OCI-LY7 (cell line): ENCODE measurements at regions not wholly inside any gene's neighbourhood (a gene's known extent, or its start where the extent isn't known, plus 50 kb on each side); places are given as distances from the start of the nearest gene placed in this dataset.
"Not testable (repeated sequence)": the region's sequence is repeated elsewhere in the genome, so short reads cannot be mapped to it uniquely, and the experiment has no call there.

ENCODE experiments used
- BruUV-seq: library from RNA; stranded (reverse); fragments of 400-500 nt; replicated peaks from 2 replicates; lab custom pipeline; 2021; lab: Mats Ljungman, UMichigan
- CTCF ChIA-PET: fragments of 300-600 bp; sonication (Branson Sonifier 250); formaldehyde crosslinking; loops from one replicate; lab custom pipeline; 2022; ENCODE audit warnings: antibody characterized with exemption; ENCODE audit not compliant: unreplicated experiment; lab: Charles Lee
- POLR2A ChIA-PET: fragments of 300-600 bp; sonication (Branson Sonifier 250); formaldehyde crosslinking; loops from one replicate; lab custom pipeline; 2022; ENCODE audit warnings: antibody characterized with exemption; lab: Charles Lee
- DNase-seq: peaks from one replicate; pipeline ENCODE4 v3.0.0-alpha.2; 2015; ENCODE audit warnings: low spot score
- H2AFZ ChIP-seq: fragments of 200-600 bp; sonication (generic), shearing (Covaris generic); 2 replicates; pipeline ENCODE4 v1.6.1; 2014; ENCODE audit warnings: mild to moderate bottlenecking, antibody characterized with exemption, low read length, moderate library complexity
- H3K27ac ChIP-seq: fragments of 200-600 bp; sonication (generic); 2 replicates; pipeline ENCODE4 v1.5.1; 2014; ENCODE audit warnings: mixed run types, low read depth, mild to moderate bottlenecking, moderate library complexity, low read length, inconsistent platforms; ENCODE audit not compliant: poor library complexity, severe bottlenecking
- H3K36me3 ChIP-seq: fragments of 200-600 bp; sonication (generic); 2 replicates; pipeline ENCODE4 v1.6.1; 2014; ENCODE audit warnings: mild to moderate bottlenecking, antibody characterized with exemption, low read length, moderate library complexity, mixed read lengths; ENCODE audit not compliant: insufficient read depth
- H3K4me1 ChIP-seq: fragments of 200-600 bp; sonication (generic); 2 replicates; pipeline ENCODE4 v1.5.1; 2014; ENCODE audit warnings: mild to moderate bottlenecking, low read length; ENCODE audit not compliant: insufficient read depth, poor library complexity, severe bottlenecking
- H3K4me2 ChIP-seq: fragments of 200-600 bp; sonication (generic); 2 replicates; pipeline ENCODE4 v1.6.1; 2014; ENCODE audit warnings: mild to moderate bottlenecking, low read length
- H3K4me3 ChIP-seq: fragments of 200-600 bp; sonication (generic); 2 replicates; pipeline ENCODE4 v1.5.1; 2014; ENCODE audit warnings: mild to moderate bottlenecking, low read depth, low read length; ENCODE audit not compliant: poor library complexity, severe bottlenecking
- H3K79me2 ChIP-seq: fragments of 200-600 bp; sonication (generic); 2 replicates; pipeline ENCODE4 v1.6.1; 2016; ENCODE audit warnings: low read depth, mild to moderate bottlenecking, low read length, moderate library complexity, mixed read lengths; ENCODE audit not compliant: insufficient read depth
- H3K9me2 ChIP-seq: fragments of 200-600 bp; sonication (generic); 2 replicates; pipeline ENCODE4 v1.6.1; 2016; ENCODE audit warnings: mild to moderate bottlenecking, low read length, mixed read lengths; ENCODE audit not compliant: insufficient read depth
- H3K9me3 ChIP-seq: fragments of 200-600 bp; sonication (generic); 2 replicates; pipeline ENCODE4 v1.6.1; 2014; ENCODE audit warnings: mild to moderate bottlenecking, mixed run types, low read length, mixed read lengths
- H4K20me1 ChIP-seq: fragments of 200-600 bp; sonication (generic); 2 replicates; pipeline ENCODE4 v1.6.1; 2014; ENCODE audit warnings: mild to moderate bottlenecking, antibody characterized with exemption, low read length, moderate library complexity, mixed read lengths; ENCODE audit not compliant: insufficient read depth
- CTCF ChIP-seq: fragments of 200-600 bp; sonication (generic); conservative IDR thresholded peaks from 2 replicates; pipeline ENCODE4 v1.5.1; 2014; ENCODE audit warnings: mild to moderate bottlenecking, antibody characterized with exemption, low read length, moderate library complexity, mixed read lengths
- EZH2phosphoT487 ChIP-seq: fragments of 200-600 bp; sonication (generic); IDR thresholded peaks from 2 replicates; pipeline ENCODE4 v1.6.1; 2018; ENCODE audit warnings: low read depth, borderline replicate concordance, mild to moderate bottlenecking, mixed run types, antibody characterized with exemption, low read length, moderate library complexity, mixed read lengths
- intact Hi-C: fragments of 100-400 bp; cut with micrococcal nuclease; formaldehyde crosslinking; loops from one replicate; pipeline ENCODE4 v1.10.0; 2022; ENCODE audit not compliant: unreplicated experiment

- no peaks in the 10 kb centered on the region for H3K4me1 ChIP-seq
- no peaks in the 10 kb centered on the region for H3K9me2 ChIP-seq
- intact Hi-C loops: no loop called here
- H4K20me1 ChIP-seq: no peaks in the 10 kb centered on the region
- no peak for DNase-seq
- H3K4me2 ChIP-seq: no peak overlapping the region
- no peaks in the 10 kb centered on the region for H3K9me3 ChIP-seq
- no TSS peak for BruUV-seq
- ChIA-PET CTCF (no interaction called here), POLR2A (no interaction called here)
- TF ChIP-seq EZH2phosphoT487 (no peak), CTCF (no peak)
- no peak overlapping the region for H2AFZ ChIP-seq
- H3K27ac ChIP-seq: no peak overlapping the region
- no peaks in the 10 kb centered on the region for H3K36me3 ChIP-seq
- H3K4me3 ChIP-seq: no peak overlapping the region
- H3K79me2 ChIP-seq: no peaks in the 10 kb centered on the region
Observed at GRCh38 chr20:30511322-30512030, 746.0 kb upstream of the DEFB115 start.

- H3K4me1 ChIP-seq: no peaks in the 10 kb centered on the region
- no peaks in the 10 kb centered on the region for H3K9me3 ChIP-seq
- DNase-seq: no peak
- H3K9me2 ChIP-seq: no peaks in the 10 kb centered on the region
- BruUV-seq: no TSS peak
- no peaks in the 10 kb centered on the region for H4K20me1 ChIP-seq
- H2AFZ ChIP-seq: no peak overlapping the region
- H3K79me2 ChIP-seq: no peaks in the 10 kb centered on the region
- ChIA-PET CTCF (no interaction called here), POLR2A (no interaction called here)
- TF ChIP-seq CTCF: no peak
- no peak for TF ChIP-seq EZH2phosphoT487
- H3K36me3 ChIP-seq: no peaks in the 10 kb centered on the region
- no peak overlapping the region for H3K27ac ChIP-seq
- intact Hi-C loops: no loop called here
- no peak overlapping the region for H3K4me2 ChIP-seq
- H3K4me3 ChIP-seq: no peak overlapping the region
Observed at GRCh38 chr20:30513050-30513628, 744.3 kb upstream of the DEFB115 start.

GRCh38 chr20:30515915-30516314 is 741.5 kb upstream of the DEFB115 start:
- H3K9me3 ChIP-seq, intact Hi-C loops, BruUV-seq: not testable (repeated sequence)

GRCh38 chr20:30518906-30519305 is 738.6 kb upstream of the DEFB115 start:
- H3K79me2 ChIP-seq, H3K36me3 ChIP-seq, POLR2A ChIA-PET, H3K4me3 ChIP-seq, DNase-seq, H2AFZ ChIP-seq, H3K27ac ChIP-seq, H3K4me2 ChIP-seq, H3K4me1 ChIP-seq, H3K9me3 ChIP-seq, H3K9me2 ChIP-seq, CTCF ChIA-PET, intact Hi-C loops, H4K20me1 ChIP-seq, BruUV-seq: not testable (repeated sequence)

More at GRCh38 chr20:30515915-30516314, 741.5 kb upstream of the DEFB115 start:
- H3K4me1 ChIP-seq, H3K79me2 ChIP-seq, H2AFZ ChIP-seq, H3K4me2 ChIP-seq, H3K9me2 ChIP-seq, H3K36me3 ChIP-seq, H4K20me1 ChIP-seq, DNase-seq, POLR2A ChIA-PET, H3K4me3 ChIP-seq, H3K27ac ChIP-seq, CTCF ChIA-PET: not testable (repeated sequence)
